Inflammatory macrophage (primary cell): ENCODE measurements at regions not wholly inside any gene's neighbourhood (a gene's known extent, or its start where the extent isn't known, plus 50 kb on each side); places are given as distances from the start of the nearest gene placed in this dataset.

ENCODE experiments used
- DNase-seq, 2 donors: peaks; one replicate each; pipeline ENCODE4 v3.0.0-alpha.2; 2020 to 2022

DNA sequence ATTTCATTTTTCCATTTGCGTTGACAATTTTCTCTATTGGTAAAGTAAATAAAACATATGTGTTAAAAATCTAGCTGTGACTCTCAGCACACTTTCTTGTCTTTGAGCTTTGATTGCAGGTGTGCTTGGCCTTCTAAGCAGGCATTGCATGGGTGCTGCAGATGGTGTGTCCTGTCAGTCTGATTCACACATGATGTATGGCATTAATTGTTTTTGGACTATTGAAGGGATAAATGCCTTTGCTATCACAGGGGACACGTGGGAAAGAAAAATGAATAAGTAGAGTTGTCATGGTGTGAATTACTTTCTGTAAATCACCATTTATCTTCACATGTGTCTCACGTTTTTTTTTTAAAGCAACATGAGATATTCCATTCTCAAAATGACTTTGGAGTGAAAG is 211.3 kb upstream of the NAV3 start:
- DNase-seq: no peak

DNA sequence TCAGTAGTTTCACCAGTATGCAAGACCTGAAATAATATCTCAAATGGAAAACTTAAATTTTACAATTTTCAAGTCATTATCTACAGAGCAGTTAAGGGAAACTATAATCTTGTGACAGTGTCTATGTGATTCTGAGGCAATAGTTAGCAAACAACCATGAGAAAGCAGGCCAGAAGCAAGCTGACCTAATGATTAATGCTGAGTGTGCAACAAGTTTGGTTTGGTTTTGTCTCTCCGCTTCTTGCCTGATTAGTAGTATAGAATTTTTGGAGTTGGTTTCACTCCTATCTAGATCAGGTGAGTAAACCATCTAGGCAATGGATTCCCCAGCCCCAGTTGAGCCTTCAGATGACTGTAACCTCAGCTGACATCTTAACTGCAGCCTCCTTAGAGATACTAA is 212.9 kb upstream of the NAV3 start:
- DNase-seq: no peak

DNA sequence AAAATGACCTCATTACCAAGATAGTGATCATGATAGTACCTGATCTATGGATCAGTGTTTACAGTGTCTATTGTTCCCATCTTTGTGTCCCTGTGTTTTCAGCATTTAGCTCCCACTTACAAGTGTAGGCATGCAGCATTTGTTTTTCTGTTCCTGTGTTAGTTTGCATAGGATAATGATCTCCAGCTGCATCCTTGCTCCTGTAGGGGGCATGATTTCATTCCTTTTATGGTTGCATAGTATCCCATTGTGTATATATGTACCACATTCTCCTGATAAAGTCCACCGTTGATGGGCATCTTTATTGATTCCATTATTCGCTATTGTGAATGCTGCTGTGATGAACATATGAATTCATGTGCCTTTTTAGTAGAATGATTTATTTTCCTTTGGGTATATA is 215.4 kb upstream of the NAV3 start:
- DNase-seq: no peak

DNA sequence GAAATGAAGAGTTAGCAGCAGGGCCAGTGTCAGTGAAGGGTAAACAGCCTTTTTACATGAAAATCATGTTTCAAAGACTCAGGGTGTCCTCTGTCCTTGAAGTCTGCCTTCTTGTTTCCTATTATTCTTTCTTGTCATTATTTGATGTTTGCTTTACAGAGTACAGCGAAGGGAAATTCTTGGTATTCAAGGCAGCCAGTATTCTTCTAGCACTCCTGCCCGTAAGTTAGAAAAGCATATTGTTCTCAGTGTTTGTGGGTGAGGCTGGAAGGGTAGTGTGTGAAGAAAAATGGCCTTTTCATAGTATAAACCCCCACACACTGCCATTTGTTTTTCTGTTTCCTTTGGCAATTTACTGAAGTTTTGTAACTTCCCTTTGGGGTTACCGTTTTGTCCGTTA is 217.3 kb upstream of the NAV3 start:
- no peak for DNase-seq

DNA sequence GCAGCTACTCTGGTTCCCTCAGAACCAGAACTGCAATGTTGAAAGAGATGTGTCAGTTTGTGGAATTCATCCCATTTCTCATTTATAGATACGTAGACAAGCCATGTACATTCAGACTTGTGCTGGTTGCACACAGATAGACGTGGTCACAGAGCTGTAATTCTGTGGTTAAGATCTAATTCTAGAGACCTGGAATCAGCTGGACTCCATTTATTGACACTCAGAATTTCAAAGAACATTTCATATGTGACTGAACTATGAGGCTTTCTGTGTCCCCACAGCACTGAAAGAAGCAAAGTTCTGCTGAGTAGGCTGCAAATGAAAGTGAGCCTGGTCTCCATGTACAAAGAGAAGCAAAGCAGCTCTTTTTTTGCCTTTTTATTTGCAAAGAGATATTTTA is 220.2 kb upstream of the NAV3 start:
- no peak for DNase-seq

DNA sequence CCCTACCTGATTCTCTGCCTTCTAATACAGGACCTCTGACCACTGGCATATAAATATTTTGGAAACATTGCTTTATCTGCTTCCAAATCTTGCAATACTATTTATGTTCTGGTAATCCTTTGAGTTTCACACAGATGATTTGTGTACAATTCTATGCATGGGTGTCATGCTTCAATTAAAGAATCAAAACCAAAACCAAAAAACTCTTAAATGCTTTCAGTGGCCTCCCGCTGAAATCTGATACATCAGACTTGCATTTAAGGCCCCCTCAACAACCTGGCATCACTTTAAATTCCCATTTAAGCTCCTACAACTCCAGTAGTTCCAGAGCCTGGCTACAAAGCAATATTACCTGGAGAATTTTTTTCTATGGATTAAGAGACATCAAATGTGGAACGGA is 221.7 kb upstream of the NAV3 start:
- DNase-seq: no peak

DNA sequence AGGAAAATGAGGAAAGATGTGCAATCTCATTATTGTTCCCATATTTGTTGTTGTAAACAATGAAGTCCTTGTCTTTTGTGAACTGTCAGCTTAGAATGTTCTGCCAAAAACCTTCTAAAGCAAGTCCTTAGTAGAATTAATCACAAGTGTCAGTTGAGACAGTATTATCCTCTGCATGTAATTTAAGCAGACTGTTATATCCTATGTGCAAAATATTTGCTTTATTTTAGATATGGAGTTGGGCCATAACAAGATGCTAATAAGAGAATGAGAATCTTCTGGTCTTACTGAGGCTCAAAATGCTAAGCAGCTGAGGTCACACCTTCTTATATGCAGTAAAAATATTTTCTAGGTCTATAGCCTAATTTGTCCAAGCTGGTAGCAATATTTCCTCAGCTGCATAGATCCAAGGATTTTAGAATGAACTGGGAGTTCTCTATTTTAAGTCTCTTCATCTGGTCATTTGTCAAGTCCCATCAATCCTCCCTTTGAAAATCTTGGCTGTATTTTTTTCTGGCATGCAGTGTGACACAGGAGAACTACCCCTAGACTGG is 222.3 kb upstream of the NAV3 start:
- no peak for DNase-seq

DNA sequence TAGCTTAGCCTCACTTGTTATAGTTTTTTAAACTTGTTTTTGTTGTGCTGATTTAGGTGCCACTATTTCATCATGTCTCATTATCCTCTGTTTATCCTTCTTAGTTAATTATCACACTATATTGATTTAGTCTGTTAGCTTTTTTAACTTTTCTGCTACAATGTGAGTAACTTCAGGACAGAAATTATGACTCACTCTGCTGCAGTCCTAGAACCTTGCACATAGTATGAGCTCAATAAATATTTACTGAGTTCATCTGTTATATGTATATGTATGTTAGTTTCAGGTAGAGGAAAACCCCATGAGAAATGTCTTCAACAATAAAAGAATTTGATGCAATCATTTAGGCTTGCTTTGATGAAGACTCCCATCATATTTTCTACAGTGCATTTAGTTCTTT is 224.3 kb upstream of the NAV3 start:
- DNase-seq: no peak

DNA sequence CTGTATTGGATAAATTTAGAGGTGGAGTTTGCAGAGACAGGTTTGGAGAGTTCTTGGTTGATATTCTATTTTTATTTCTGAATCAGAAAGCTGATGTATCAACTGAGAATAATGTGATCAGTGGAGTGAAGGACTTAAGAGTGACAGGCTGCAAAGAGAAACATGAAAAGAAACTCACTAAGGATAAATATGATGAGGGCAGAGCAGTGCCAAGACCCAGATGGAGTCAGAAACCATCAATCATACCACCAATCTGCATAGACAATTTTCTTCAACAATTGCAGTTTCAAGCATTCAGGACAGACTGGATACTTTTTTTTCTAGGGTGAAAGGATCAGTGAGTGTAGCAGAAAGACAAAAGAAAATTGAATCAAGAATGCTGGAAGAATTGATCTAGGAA is 226.7 kb upstream of the NAV3 start:
- no peak for DNase-seq

DNA sequence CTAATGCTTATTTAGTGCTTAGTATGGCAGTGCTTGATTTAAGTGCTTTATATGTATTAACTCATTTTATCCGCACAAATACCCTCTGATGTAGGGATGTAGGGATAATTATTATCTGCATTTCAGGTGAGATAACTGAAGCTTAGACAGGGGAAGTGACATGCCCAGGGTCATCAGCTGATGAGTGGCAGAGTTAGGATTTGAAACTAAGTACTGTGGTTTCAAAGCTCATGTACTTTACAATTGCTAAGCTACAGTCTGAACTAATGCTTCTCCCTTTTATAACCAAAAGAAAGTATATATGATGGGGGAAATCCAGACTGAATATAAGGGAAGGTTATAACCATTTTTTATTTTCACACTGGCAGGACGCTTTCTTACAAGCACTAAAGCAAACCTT is 229.6 kb upstream of the NAV3 start:
- DNase-seq: no peak

DNA sequence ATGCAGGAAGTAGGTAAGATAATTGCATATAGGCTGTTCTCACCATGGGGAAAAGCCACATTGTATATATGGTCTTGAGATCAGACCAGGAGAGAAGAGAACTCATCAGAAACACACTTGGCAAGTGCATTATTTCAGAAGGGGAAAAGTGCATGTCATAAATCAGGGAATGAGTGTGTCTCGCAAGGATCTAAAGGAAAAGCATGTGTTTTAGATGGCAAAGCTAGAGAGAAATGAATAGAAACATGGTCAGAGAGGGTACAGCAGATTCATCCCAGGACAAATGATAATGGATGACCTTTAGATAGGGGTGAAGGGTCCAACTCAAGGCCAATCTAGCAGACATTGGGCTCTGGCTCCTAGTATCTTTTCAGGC is 230.2 kb upstream of the NAV3 start:
- DNase-seq: no peak

DNA sequence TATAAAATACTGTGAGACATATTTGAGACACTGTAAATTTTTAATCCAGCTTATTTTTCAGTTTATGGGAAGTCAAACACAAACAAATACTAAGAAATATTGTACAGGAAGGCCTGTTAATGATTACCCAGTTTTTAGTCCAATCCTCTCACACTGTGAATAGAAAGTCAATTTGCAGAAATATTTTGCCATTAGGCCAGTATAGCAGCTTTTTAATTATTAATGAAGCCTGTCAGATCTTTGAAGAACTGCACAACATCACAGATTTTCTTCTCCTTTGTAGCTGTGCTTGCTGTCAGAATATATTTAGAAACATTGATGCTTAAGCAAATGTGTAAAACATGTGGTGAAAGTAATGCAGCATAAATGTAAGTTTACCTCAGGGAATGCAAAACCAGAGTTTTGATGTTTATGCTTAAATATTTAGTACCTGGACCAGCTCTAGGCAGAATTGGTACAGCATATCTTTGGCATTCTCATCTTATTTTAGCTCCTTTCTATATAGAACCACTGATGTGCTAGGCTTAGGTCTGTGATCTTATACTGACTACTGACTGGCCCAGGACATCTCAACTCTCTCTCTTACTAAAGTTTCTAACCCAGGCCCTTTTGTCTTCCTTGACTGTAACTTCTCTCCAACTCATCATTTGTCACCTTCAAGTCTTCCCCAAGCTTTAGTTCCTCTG is 230.8 kb upstream of the NAV3 start:
- no peak for DNase-seq

DNA sequence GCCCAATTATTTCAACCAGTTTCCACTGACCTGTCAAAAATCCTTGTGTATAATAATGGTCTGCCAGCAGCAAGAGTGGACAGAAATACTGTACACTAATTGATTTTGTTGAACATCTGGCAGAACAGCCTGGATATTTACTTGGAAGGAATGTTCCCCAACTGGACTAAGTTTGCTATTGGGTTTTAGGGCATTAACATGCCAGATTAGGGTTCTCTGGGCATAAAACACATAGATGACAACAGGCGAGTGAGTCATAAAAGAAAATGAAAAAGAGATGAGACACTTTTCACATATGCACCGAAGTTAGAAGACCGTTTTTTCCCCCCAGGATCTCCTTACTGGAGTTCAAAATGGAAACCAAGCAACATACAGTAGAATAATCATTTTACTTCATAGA is 236.3 kb upstream of the NAV3 start:
- no peak for DNase-seq

DNA sequence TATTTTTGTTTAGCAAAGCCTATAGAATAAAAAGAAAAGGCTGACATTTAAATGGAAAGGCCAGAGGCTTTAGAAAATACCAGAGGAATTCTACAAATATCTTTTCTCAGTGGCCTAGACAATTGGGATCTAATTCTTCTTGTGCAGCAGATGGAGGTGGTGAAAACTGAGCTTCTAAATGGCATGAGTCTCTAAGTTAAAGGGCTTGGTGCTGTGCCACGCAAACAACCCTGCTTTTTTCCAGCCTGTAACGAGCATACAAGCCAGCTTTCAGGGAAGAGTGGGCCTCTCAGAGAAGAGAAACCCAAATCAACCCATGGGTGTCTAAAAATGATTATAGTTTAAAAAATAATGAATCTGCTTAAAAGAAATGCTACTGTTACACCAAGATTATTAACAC is 237.9 kb upstream of the NAV3 start:
- no peak for DNase-seq

DNA sequence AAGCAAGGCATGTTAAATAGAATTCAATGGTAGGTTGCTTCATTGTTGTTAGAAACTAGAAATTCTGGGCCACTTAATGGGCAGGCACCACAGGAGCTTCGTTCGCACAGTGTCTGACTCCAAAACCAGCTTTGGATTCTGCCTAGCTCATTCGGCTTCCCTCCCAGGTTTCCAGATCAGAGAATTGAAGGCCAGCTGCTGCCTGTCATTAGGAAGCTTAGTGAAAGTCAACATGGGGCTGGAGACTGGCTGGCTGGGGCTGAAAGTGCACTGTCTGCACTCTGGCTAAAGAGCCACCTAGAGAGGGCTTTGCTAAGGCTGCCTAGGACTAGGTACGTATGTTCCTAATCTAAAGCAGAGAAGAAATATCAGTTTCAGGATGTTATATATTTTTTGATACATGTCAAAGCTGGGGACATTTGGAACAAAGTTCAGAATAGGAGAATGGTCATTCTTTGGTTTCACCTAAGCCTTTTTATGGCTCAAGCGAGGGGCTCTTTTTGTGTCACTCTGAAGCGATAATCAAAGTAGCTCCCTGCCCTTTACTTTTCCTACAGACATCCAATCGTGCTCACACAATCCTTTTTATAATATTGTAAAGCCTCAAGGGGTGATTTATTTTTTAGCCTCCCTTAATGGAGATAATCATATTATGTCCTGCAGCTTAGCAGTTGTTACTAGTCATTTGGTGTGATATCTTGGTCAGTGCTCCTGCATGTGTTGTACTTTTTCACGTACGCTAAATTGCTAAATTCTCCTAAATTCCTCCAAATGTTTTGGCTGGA is 238.5 kb upstream of the NAV3 start:
- no peak for DNase-seq

DNA sequence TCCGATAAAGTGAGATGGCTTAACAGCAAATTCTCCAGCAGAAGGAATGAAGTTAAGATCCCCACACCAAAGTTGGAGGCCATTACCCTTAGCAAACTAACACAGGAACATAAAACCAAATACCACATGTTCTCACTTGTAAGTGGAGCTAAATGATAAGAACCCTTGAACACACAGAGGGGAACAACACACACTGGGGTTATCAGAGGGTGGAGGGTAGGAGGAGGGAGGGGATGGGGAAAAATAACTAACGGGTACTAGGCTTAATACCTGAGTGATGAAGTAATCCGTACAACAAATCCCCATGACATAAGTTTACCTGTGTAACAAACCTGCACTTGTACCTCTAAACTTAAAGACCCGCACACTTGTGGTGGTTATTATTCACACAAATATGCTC is 240.4 kb upstream of the NAV3 start:
- no peak for DNase-seq

DNA sequence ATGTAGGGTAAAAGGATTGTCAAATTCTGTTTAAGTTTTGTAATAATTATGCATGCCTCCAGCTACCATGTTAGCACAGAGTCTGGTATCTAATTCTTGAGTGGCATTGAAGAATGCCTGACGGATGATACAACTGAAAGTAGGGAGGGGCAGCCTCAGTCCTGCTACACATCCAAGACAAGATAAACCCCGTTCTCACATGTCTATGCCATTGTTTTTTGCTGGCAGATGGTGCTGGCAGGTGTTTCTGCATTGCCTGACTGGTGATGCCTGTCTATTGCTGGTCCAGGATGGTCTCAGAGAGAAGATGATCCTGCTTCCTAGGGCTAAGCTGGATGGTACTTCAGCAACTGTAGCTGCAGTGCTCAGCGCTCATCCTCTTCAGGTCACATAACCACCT is 245.8 kb upstream of the NAV3 start:
- no peak for DNase-seq

DNA sequence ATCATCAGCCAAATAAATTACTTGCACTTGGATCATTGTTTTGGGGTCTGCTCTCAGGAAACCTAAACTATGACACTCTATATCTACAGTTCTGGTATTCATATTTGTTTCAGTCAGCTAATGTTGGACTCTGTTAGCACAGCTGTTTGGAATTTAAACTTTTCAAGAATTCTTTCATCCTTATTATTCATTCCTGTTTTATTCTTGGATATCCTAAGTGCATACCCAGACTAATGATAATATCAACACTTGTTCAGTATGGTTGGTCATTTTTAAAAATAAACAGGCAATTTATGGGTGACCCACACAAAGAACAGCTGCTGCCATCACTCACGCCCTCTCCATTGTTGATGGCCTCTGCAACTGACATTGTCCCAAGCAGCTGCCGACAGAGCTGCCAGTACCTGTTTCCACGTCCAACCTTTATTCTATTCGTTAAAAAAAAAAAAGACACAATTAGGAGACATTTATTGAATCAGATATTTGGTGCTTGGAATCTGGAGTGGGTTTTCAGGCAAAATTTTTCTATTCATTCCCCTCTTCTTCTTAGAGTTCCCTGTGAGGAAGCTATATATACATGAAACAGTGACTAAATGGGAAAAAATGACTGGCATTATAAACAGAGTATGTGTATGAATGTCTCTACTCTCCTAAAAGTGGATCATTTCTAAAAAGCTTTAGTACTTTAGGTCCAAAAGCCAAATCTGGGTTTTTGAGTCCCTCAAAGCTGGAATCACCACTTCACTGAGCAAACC is 252.1 kb upstream of the NAV3 start:
- no peak for DNase-seq

DNA sequence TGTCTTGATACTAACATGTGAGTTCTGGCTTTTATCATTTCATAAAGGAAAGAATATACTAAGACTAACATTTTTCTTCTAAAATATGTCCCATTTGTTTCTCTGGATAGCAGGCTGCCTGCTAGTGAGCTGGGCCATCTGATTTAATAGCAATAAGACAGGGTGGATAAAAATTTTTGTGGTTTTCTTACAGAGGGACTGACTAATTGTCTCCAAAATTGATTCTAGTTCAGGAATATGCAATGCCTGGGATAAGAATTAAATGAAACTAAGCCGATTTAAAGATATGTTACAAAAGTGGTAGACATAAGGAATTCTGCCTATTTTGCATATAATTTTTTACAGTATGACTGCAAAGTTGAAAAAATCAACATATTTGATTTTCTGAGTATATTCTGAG is 252.9 kb upstream of the NAV3 start:
- no peak for DNase-seq

DNA sequence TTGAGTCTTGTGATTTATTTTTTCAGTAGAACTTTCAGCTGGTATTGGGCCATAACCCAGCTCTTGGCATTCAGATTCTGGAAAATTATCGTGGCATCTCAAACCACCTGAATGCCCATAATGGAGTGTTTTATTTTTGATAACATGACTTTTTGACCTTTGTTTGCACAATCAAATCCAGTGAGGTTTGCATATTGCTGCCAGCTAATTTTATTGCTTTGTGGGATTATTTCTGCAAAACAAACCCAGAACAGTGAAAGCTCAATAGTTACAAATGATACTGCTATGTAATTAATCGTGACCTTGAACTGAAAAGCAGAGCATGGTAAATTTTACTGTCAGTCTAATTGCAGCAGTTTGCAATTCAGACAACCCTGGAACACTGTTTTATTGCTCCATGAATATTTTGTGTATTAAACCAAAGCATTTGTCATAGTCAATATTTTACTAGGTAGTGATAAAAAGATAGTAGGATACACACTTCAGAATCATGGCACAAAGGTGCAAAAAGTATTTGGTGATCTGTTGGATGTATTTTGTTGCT is 255.2 kb upstream of the NAV3 start:
- DNase-seq: no peak

DNA sequence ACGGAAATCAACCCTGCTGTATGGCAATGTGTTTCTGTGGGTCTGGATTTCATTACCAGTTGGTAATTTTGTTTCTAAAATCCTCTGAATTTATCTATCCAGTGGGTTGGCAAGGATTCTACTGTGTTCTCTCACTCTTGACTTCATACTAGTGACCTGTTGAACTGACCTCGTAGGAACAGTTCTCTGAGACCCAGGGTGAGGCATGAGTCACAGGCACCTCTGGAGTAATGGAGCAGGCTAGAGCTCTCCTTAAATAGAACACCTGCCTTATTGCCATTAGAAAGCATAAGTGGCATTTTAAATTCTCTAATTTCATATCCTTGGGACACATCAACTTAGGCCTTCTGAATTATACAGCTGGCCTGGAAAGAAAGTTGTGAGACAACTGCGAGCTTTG is 258.3 kb upstream of the NAV3 start:
- no peak for DNase-seq

DNA sequence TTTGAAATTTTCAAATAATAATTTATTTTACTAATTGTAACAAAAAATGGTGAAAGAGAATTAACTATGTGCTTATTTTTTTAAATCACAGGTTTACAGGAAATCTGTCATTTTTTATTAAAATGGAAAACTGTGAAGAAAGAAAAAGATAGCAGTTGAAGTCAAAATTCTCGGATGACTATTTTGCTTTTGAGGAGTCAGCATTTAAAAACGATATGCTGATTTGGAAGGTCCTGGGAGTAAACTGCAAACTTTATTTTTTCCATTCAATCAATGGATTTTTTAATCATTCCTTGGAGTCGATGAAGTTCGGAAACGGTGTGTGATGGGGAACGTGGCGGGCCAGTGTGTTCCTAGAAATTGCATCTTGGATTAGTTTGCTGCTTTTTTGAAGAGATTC is 258.9 kb upstream of the NAV3 start:
- no peak for DNase-seq

DNA sequence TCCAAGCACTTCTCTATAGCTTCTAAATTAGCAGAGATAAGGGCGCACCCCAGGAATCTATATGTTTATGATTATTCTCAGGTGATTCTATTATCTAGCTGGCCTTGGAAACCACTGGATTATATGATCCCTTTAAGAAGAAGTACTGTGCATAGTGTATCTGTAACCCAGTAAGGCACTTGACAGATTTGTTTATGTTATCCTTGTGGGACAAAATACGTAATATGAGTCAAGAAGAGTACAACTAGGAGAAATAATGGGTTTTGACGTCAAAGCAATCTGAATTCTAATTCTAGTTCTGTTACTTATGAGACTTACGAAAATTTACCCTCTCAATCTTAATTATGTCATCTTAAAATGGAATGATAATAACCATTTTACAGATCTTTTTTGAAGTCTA is 259.6 kb upstream of the NAV3 start:
- DNase-seq: no peak
